ENCODE measurements at regions not wholly inside any gene's neighbourhood (a gene's known extent, or its start where the extent isn't known, plus 50 kb on each side); places are given as distances from the start of the nearest gene placed in this dataset.

DNA sequence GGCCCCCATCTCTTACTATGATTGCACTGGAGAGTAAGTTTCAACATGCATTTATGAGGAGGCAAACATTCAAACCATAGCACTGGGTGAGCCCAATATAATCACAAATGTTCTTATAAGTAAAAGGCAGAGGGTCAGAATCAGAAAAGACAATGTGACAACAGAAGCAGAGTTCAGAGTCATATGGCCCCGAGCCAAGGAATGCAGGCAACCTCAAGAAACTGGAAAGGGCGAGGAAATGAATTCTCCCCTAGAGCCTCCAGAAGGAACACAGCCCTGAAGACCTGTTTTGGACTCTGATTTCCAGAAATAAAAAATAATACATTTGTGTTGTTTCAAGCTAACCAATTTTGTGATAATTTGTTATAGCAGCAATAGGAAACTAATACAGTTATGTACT lies 81.3 kb upstream of the ABI3BP start:
- TF ChIP-seq POLR2A (IDR thresholded peaks at IDR 0.05), result no peak
- TF ChIP-seq, protein P1, sequence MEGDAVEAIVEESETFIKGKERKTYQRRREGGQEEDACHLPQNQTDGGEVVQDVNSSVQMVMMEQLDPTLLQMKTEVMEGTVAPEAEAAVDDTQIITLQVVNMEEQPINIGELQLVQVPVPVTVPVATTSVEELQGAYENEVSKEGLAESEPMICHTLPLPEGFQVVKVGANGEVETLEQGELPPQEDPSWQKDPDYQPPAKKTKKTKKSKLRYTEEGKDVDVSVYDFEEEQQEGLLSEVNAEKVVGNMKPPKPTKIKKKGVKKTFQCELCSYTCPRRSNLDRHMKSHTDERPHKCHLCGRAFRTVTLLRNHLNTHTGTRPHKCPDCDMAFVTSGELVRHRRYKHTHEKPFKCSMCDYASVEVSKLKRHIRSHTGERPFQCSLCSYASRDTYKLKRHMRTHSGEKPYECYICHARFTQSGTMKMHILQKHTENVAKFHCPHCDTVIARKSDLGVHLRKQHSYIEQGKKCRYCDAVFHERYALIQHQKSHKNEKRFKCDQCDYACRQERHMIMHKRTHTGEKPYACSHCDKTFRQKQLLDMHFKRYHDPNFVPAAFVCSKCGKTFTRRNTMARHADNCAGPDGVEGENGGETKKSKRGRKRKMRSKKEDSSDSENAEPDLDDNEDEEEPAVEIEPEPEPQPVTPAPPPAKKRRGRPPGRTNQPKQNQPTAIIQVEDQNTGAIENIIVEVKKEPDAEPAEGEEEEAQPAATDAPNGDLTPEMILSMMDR (IDR thresholded peaks at IDR 0.05), result no peak
- TF ChIP-seq EP300 (IDR thresholded peaks at IDR 0.05), result no peak
- TF ChIP-seq POLR2AphosphoS5 (IDR thresholded peaks at IDR 0.05), result no peak
